Lower leg skin (tissue), 4 donors: ENCODE measurements at regions not wholly inside any gene's neighbourhood (a gene's known extent, or its start where the extent isn't known, plus 50 kb on each side); places are given as distances from the start of the nearest gene placed in this dataset.

Experiments
- DNase-seq, 2 donors: peaks; one replicate each; pipeline ENCODE4 v3.0.0-alpha.2; 2019; ENCODE audit warnings: low spot score in 2 of 2
- H3K4me3 ChIP-seq: fragments of 200-600 bp; sonication (generic); 2 replicates; pipeline ENCODE4 v1.5.1; 2017; ENCODE audit warnings: mild to moderate bottlenecking, low read depth; ENCODE audit not compliant: poor library complexity, severe bottlenecking
- CTCF ChIP-seq, 3 donors: fragments of 450-650 bp; IDR thresholded peaks; one replicate each; pipeline ENCODE4 v1.5.1; 2016; ENCODE audit warnings: antibody characterized with exemption in 3 of 3, mild to moderate bottlenecking in 3 of 3, moderate library complexity in 2 of 3
- POLR2A ChIP-seq, 2 donors: fragments of 450-650 bp; IDR thresholded peaks; one replicate each; pipeline ENCODE4 v1.6.1; 2016 to 2017; ENCODE audit warnings: antibody characterized with exemption in 2 of 2, mild to moderate bottlenecking in 1 of 2, moderate library complexity in 1 of 2
- WGBS, 2 donors: methylation state at CpG; one replicate each; pipeline ENCODE4 v1.1.5; 2018; 5-methylcytosine and 5-hydroxymethylcytosine counted together
- intact Hi-C: fragments of 100-400 bp; cut with DNase I; formaldehyde crosslinking; loops from one replicate; pipeline ENCODE4 v1.15.0; 2023; ENCODE audit warnings: low total_unique reads

- no peak for TF ChIP-seq CTCF (IDR thresholded peaks at IDR 0.05)
- no peak for TF ChIP-seq POLR2A (IDR thresholded peaks at IDR 0.05)
- H3K4me3 ChIP-seq, result no peak overlapping the region
- WGBS, 2 donors, result 78 to 81% methylated on average over 2 of the region's 2 CpGs
- no peak for DNase-seq
- intact Hi-C loops, result no loop called here
Measured at GRCh38 chr14:54267172-54267571, 129.6 kb upstream of the CDKN3 start.

- intact Hi-C loops, result no loop called here
- no peak for DNase-seq
- no peak for TF ChIP-seq CTCF (IDR thresholded peaks at IDR 0.05)
- no peak for TF ChIP-seq POLR2A (IDR thresholded peaks at IDR 0.05)
- 33 to 47% methylated on average over 5 of the region's 5 CpGs for WGBS, 2 donors
- H3K4me3 ChIP-seq, result no peak overlapping the region
Measured at GRCh38 chr14:54275997-54276725, 120.6 kb upstream of the CDKN3 start.

GRCh38 chr14:54278087-54278486 lies 118.7 kb upstream of the CDKN3 start:
- no peak for TF ChIP-seq POLR2A (IDR thresholded peaks at IDR 0.05)
- no peak for TF ChIP-seq CTCF (IDR thresholded peaks at IDR 0.05)
- intact Hi-C loops, result no loop called here
- 53 to 56% methylated on average over 2 of the region's 2 CpGs for WGBS, 2 donors
- H3K4me3 ChIP-seq, result no peak overlapping the region
- DNase-seq, result no peak

- intact Hi-C loops, result no loop called here
- H3K4me3 ChIP-seq, result no peak overlapping the region
- 88 to 90% methylated on average over 7 of the region's 7 CpGs for WGBS, 2 donors
- no peak for DNase-seq
- TF ChIP-seq POLR2A (IDR thresholded peaks at IDR 0.05) (no peak), CTCF (IDR thresholded peaks at IDR 0.05) (no peak)
Measured at GRCh38 chr14:54278665-54279295, 118.0 kb upstream of the CDKN3 start.

- WGBS, 2 donors, result 63 to 100% methylated on average over 1 of the region's 2 CpGs
- TF ChIP-seq CTCF (IDR thresholded peaks at IDR 0.05) (no peak), POLR2A (IDR thresholded peaks at IDR 0.05) (no peak)
- no peak overlapping the region for H3K4me3 ChIP-seq
- DNase-seq, result no peak
- intact Hi-C loops, result no loop called here
Measured at GRCh38 chr14:54282849-54283248, 114.0 kb upstream of the CDKN3 start.
